Upper lobe of left lung (tissue), 4 donors: ENCODE measurements at regions not wholly inside any gene's neighbourhood (a gene's known extent, or its start where the extent isn't known, plus 50 kb on each side); places are given as distances from the start of the nearest gene placed in this dataset.

Experiments used
- POLR2A ChIP-seq, 4 donors: fragments of 450-650 bp; IDR thresholded peaks; one replicate each; pipeline ENCODE4 v1.5.1; 2016 to 2017; ENCODE audit warnings: antibody characterized with exemption in 4 of 4, mild to moderate bottlenecking in 2 of 4
- TF ChIP-seq, protein P1 (sequence below), 6 experiments: fragments of 450-650 bp in 4 of 6; fragments of 200-600 bp in 2 of 6; sonication (generic) in 2 of 6; IDR thresholded peaks; one replicate each; pipeline ENCODE4 v1.5.1; 2016 to 2019; ENCODE audit warnings: antibody characterized with exemption in 6 of 6

DNA sequence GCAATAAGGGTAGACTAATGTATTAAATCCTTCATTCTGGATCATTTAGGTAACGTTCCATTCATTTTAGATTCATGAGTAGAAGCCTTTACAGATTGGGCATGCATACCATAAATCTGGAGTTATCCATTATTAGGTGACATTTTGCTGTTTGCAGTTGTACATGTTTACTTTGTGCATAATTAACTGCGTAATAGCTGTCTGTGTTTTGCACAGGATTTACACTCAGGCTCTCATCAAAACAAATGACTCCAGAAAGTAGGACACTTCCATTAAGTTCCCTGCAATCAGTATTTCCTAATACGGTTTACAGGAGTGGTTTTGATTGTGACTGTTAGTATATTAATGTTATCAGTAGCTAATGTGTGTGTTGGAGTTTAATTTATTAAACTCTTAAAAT lies 997.4 kb downstream of the HACE1 start:
- TF ChIP-seq POLR2A (IDR thresholded peaks at IDR 0.05) = no peak
- TF ChIP-seq, protein P1, sequence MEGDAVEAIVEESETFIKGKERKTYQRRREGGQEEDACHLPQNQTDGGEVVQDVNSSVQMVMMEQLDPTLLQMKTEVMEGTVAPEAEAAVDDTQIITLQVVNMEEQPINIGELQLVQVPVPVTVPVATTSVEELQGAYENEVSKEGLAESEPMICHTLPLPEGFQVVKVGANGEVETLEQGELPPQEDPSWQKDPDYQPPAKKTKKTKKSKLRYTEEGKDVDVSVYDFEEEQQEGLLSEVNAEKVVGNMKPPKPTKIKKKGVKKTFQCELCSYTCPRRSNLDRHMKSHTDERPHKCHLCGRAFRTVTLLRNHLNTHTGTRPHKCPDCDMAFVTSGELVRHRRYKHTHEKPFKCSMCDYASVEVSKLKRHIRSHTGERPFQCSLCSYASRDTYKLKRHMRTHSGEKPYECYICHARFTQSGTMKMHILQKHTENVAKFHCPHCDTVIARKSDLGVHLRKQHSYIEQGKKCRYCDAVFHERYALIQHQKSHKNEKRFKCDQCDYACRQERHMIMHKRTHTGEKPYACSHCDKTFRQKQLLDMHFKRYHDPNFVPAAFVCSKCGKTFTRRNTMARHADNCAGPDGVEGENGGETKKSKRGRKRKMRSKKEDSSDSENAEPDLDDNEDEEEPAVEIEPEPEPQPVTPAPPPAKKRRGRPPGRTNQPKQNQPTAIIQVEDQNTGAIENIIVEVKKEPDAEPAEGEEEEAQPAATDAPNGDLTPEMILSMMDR (IDR thresholded peaks at IDR 0.05) = no peak
